ENCODE measurements at regions not wholly inside any gene's neighbourhood (a gene's known extent, or its start where the extent isn't known, plus 50 kb on each side); places are given as distances from the start of the nearest gene placed in this dataset.
"Not testable (repeated sequence)": the region's sequence is repeated elsewhere in the genome, so short reads cannot be mapped to it uniquely, and the experiment has no call there.

DNA sequence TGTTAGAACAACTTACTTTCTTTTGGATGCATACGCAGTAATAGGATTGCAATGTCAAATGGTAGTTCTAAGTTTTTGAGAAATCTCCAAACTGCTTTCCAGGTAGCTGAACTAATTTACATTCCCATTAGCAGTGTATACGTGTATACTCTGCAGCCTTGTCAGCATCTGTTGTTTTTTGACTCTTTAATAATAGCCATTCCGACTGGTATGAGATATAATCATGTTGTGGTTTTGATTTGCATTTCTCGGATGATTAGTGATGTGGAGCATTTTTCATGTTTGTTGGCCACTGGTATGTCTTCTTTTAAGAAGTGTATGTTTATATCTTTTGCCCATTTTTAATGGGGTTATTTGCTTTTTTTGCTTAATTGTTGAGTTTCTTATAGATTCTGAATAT, 76.9 kb upstream of the HNRNPA1L2 start:
- H3K27me3 Mint-ChIP-seq (ENCODE audit: low read depth); H3K9me3 Mint-ChIP-seq; H3K4me3 Mint-ChIP-seq; H3K36me3 Mint-ChIP-seq (ENCODE audit: low read depth); H3K27ac Mint-ChIP-seq; H3K4me1 Mint-ChIP-seq: not testable (repeated sequence)

DNA sequence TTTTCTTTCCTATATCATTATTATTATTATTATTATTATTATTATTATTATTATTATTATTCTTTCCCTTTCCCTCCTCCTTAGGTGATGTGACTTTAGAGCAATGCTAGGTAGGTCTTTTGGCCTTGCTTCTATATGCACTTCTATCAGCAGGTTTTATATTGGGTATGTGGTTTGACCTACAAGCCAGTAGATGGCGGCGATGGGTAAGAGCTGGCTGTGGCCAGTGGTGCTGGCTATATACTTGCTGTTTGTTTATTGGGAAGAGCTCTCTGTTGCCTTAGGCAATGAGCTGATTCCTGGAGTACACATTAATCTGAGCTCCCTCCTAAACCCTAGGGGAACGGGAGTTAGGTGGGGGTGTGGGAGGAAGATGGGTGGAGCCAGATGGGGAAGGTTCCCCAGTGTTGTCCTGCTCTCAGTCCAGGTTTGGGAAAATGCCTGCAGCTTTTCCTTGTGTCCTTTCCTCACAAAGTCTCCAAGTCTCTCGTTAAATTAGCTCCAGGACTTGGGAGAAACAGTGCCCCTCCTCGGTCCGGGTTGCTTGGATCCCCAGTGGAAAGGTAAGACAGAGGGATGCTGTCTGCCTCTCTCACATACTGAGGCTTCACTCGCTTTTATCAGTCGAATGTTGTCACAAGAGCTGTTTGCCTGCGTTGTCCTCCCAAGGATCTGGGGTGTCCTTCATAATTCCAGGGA, 72.2 kb upstream of the HNRNPA1L2 start:
- TF ChIP-seq, protein P1, sequence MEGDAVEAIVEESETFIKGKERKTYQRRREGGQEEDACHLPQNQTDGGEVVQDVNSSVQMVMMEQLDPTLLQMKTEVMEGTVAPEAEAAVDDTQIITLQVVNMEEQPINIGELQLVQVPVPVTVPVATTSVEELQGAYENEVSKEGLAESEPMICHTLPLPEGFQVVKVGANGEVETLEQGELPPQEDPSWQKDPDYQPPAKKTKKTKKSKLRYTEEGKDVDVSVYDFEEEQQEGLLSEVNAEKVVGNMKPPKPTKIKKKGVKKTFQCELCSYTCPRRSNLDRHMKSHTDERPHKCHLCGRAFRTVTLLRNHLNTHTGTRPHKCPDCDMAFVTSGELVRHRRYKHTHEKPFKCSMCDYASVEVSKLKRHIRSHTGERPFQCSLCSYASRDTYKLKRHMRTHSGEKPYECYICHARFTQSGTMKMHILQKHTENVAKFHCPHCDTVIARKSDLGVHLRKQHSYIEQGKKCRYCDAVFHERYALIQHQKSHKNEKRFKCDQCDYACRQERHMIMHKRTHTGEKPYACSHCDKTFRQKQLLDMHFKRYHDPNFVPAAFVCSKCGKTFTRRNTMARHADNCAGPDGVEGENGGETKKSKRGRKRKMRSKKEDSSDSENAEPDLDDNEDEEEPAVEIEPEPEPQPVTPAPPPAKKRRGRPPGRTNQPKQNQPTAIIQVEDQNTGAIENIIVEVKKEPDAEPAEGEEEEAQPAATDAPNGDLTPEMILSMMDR (IDR thresholded peaks at IDR 0.05; ENCODE audit: unreplicated experiment in 3 of 3) = peak; percentile 48 to 56 (median 54)
- not testable (repeated sequence) for H3K9me3 Mint-ChIP-seq; H3K36me3 Mint-ChIP-seq (ENCODE audit: low read depth); H3K4me1 Mint-ChIP-seq; H3K27ac Mint-ChIP-seq; H3K27me3 Mint-ChIP-seq (ENCODE audit: low read depth)
- peak overlapping the region; percentile 57 to 82 (median 73) for H3K4me3 Mint-ChIP-seq

DNA sequence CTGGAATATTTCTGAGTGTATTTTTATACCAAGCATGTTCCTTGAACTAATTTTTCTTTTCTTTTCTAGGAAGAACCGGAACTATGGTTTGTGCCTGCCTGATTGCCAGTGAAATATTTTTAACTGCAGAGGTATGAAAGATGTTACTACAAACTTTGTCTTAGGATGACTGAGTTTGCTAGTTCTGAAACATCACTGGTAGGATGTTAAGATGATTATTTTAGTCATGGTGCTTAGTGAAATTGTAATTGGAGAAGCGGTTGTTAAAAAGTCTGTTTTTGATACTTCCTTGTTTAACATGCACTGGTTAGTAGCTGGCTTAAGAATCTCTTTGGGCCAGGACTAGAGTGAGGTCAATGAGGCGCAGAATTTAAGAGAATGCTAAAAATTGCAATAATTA, 71.1 kb upstream of the HNRNPA1L2 start:
- H3K4me3 Mint-ChIP-seq; H3K9me3 Mint-ChIP-seq; H3K27ac Mint-ChIP-seq; H3K36me3 Mint-ChIP-seq (ENCODE audit: low read depth); H3K4me1 Mint-ChIP-seq; H3K27me3 Mint-ChIP-seq (ENCODE audit: low read depth): not testable (repeated sequence)

DNA sequence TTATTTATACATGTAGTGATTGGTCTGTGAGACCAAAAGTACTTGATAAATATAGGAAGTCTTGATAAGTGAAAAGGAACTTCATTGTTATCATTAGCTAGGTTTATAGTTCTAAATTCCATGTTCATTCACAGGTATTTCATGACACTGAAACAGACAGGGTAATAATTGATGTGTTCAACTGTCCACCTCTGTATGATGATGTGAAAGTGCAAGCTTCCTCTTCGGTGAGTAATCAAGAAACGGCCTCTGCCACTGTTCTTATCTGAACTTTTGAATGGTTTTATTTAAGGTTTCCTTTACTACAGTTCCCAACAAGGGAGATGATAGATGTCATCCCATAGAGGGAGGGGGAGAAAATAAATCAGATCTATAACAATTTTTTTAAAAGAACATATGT, 59.3 kb upstream of the HNRNPA1L2 start:
- H3K9me3 Mint-ChIP-seq; H3K27me3 Mint-ChIP-seq (ENCODE audit: low read depth); H3K36me3 Mint-ChIP-seq (ENCODE audit: low read depth); H3K4me1 Mint-ChIP-seq; H3K27ac Mint-ChIP-seq; H3K4me3 Mint-ChIP-seq: not testable (repeated sequence)
